Breast epithelium (tissue), 4 donors: ENCODE measurements at regions not wholly inside any gene's neighbourhood (a gene's known extent, or its start where the extent isn't known, plus 50 kb on each side); places are given as distances from the start of the nearest gene placed in this dataset.

Source experiments
- DNase-seq, 2 donors: peaks; one replicate each; pipeline ENCODE4 v3.0.0-alpha.2; 2019; ENCODE audit warnings: low spot score in 2 of 2
- H3K27ac ChIP-seq, 2 donors: fragments of 200-600 bp; sonication (generic) in 1 of 2; one replicate each; pipeline ENCODE4 v1.5.1; 2016 to 2019; ENCODE audit warnings: mild to moderate bottlenecking in 1 of 2
- H3K27me3 ChIP-seq, 2 donors: fragments of 200-600 bp; sonication (generic) in 1 of 2; one replicate each; pipeline versions ENCODE4 v1.5.1 to v1.6.0; 2017 to 2019; ENCODE audit warnings: control low read depth in 1 of 2, mild to moderate bottlenecking in 1 of 2
- H3K36me3 ChIP-seq: fragments of 200-600 bp; one replicate; pipeline ENCODE4 v1.5.1; 2019
- H3K4me1 ChIP-seq, 2 donors: fragments of 200-600 bp; sonication (generic); one replicate each; pipeline ENCODE4 v1.5.1; 2016 to 2019; ENCODE audit warnings: control low read depth in 1 of 2
- H3K4me3 ChIP-seq, 3 donors: fragments of 200-600 bp; sonication (generic); 1 replicate in 2 of 3; 2 replicates in 1 of 3; pipeline ENCODE4 v1.5.1; 2016 to 2019; ENCODE audit warnings: mild to moderate bottlenecking in 3 of 3, moderate library complexity in 2 of 3
- H3K9me3 ChIP-seq, 2 donors: fragments of 200-600 bp; sonication (generic) in 1 of 2; one replicate each; pipeline ENCODE4 v1.5.1; 2016 to 2019; ENCODE audit warnings: control low read depth in 1 of 2
- POLR2A ChIP-seq: fragments of 450-650 bp; IDR thresholded peaks from one replicate; pipeline ENCODE4 v1.6.1; 2016; ENCODE audit warnings: antibody characterized with exemption, mild to moderate bottlenecking, moderate library complexity
- POLR2AphosphoS5 ChIP-seq, 3 donors: sonication (generic); formaldehyde crosslinking; IDR thresholded peaks; one replicate each; pipeline ENCODE4 v1.6.1; 2017; ENCODE audit warnings: antibody characterized with exemption in 3 of 3
- intact Hi-C: fragments of 100-400 bp; cut with DNase I; formaldehyde crosslinking; loops from one replicate; pipeline ENCODE4 v1.15.1; 2023; ENCODE audit warnings: low total_unique reads
- TF ChIP-seq, protein P1 (sequence below), 3 donors: fragments of 450-650 bp; IDR thresholded peaks; one replicate each; pipeline ENCODE4 v1.5.1; 2016 to 2017; ENCODE audit warnings: antibody characterized with exemption in 3 of 3, mild to moderate bottlenecking in 3 of 3, moderate library complexity in 3 of 3

DNA sequence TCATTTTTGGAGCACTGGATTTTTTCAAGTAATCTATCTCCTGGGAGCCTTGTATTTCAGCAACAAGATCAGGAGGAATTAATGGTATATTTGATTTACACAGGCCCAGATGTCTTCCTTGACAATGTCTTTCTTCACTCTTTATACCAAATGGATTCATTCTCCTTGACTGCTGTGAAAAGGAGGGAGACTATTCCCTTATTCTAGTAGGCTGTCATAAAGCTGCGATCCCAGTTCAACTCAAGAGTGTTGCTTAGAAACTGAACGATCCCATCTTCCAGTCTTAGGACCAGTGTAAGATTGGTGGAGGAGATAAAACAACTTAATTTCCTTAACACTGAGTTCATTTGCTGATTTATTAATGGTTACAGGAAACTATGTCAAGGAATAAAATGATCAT is 119.4 kb upstream of the ROBO1 start:
- H3K4me3 ChIP-seq, result no peak overlapping the region
- intact Hi-C loops, result no loop called here
- H3K36me3 ChIP-seq, result no peaks in the 10 kb centered on the region
- no peaks in the 10 kb centered on the region for H3K9me3 ChIP-seq
- DNase-seq, result no peak
- TF ChIP-seq POLR2AphosphoS5 (IDR thresholded peaks at IDR 0.05), result no peak
- TF ChIP-seq POLR2A, result no peak
- TF ChIP-seq, protein P1, sequence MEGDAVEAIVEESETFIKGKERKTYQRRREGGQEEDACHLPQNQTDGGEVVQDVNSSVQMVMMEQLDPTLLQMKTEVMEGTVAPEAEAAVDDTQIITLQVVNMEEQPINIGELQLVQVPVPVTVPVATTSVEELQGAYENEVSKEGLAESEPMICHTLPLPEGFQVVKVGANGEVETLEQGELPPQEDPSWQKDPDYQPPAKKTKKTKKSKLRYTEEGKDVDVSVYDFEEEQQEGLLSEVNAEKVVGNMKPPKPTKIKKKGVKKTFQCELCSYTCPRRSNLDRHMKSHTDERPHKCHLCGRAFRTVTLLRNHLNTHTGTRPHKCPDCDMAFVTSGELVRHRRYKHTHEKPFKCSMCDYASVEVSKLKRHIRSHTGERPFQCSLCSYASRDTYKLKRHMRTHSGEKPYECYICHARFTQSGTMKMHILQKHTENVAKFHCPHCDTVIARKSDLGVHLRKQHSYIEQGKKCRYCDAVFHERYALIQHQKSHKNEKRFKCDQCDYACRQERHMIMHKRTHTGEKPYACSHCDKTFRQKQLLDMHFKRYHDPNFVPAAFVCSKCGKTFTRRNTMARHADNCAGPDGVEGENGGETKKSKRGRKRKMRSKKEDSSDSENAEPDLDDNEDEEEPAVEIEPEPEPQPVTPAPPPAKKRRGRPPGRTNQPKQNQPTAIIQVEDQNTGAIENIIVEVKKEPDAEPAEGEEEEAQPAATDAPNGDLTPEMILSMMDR (IDR thresholded peaks at IDR 0.05), result no peak
- no peak overlapping the region for H3K27ac ChIP-seq
- H3K4me1 ChIP-seq, result no peaks in the 10 kb centered on the region
- H3K27me3 ChIP-seq, result no peaks in the 10 kb centered on the region

DNA sequence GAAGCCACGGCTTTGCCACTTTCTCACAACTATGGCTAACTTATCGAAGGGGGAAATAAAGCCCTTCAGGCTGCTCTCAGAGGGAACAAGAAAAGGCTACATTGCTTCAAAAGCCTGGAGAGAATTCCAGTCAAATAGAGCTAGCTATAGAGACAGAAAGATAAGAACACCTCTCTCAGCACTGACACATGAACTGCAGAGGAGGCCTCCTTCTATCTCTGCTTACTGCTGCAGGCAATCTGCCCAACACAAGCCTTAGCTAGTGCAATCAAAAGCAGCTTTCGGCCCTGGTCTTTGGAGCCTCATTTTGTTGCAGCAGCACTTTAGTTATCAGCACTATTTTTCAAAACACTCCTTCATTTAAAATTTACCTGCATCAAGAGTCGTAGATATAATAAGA is 118.4 kb upstream of the ROBO1 start:
- TF ChIP-seq POLR2A, result no peak
- TF ChIP-seq, protein P1 (IDR thresholded peaks at IDR 0.05), result no peak
- DNase-seq, result no peak
- intact Hi-C loops, result no loop called here
- H3K9me3 ChIP-seq, result no peaks in the 10 kb centered on the region
- peaks cover 4% of the 10 kb centered on the region for H3K36me3 ChIP-seq
- H3K4me1 ChIP-seq, result no peaks in the 10 kb centered on the region
- H3K27me3 ChIP-seq, result no peaks in the 10 kb centered on the region
- H3K4me3 ChIP-seq, result no peak overlapping the region
- no peak overlapping the region for H3K27ac ChIP-seq

DNA sequence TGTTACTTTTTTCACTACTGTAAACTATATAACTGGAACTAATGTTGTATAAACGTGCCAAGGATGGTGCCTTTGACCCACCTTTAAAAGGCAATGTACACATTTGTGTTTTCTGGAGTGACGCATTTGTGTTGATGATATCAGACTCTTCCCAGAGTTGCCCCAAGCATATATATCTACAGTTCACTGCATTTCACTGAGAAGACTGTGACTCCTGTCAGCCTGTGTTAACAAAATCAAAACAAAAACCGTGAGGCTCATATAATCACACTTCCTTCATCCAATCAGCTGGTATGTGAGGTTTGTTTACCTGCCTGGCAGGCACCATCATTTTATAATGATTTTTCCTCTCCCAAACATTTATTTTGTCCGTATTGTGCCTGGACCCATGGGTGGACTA is 117.6 kb upstream of the ROBO1 start:
- Histone ChIP-seq H3K27ac (no peak overlapping the region), H3K27me3 (no peaks in the 10 kb centered on the region), H3K9me3 (no peaks in the 10 kb centered on the region), H3K4me1 (no peaks in the 10 kb centered on the region), H3K4me3 (no peak overlapping the region), H3K36me3 (peaks cover 6% of the 10 kb centered on the region)
- TF ChIP-seq POLR2AphosphoS5 (IDR thresholded peaks at IDR 0.05) (no peak), POLR2A (no peak)
- TF ChIP-seq, protein P1 (IDR thresholded peaks at IDR 0.05), result no peak
- intact Hi-C loops, result no loop called here
- no peak for DNase-seq

DNA sequence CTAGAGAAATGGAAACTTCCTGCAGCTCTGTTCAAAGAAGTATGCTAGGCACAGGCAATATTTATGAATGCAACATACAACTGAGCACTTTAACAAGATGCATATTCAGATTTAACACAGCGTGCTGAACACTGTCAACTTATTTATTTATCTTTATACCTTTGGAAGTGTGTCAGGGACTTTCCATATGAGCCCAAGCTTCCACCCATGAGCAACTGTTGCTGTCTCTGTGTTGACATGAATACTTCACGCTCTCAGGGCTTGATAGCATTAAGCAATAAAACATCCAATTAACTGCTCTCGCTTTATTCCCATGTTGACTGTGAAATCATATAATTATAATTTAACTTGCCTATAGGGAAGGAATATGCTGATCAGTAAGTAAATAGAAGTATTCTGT is 116.6 kb upstream of the ROBO1 start:
- TF ChIP-seq, protein P1 (IDR thresholded peaks at IDR 0.05), result no peak
- TF ChIP-seq POLR2A (no peak), POLR2AphosphoS5 (IDR thresholded peaks at IDR 0.05) (no peak)
- intact Hi-C loops, result no loop called here

DNA sequence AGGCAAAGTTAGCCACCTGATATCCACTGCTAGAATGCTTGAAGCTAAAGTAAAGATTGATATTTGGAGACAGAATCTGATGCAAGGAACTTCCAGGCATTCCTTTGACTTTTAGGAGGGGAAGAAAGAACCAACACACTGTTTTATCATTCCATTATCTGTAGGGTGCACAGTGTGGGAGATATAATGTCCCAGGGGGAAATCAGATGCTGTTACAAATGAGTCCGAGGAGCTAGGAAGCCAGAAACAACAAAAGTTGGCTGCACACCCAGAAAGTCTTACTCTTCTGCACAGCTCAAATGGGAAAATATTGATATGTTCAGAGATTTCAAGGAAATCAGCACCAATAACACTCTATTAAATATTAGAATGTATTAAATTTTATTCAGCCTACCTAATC is 113.6 kb upstream of the ROBO1 start:
- Histone ChIP-seq H3K36me3 (peaks cover 6% of the 10 kb centered on the region), H3K27me3 (no peaks in the 10 kb centered on the region), H3K27ac (no peak overlapping the region), H3K4me1 (no peaks in the 10 kb centered on the region), H3K4me3 (no peak overlapping the region), H3K9me3 (peaks cover 0 to 11% of the 10 kb centered on the region in 2 donors)
- no peak for DNase-seq
- TF ChIP-seq, protein P1 (IDR thresholded peaks at IDR 0.05), result no peak
- no peak for TF ChIP-seq POLR2AphosphoS5 (IDR thresholded peaks at IDR 0.05)
- TF ChIP-seq POLR2A, result no peak
- intact Hi-C loops, result no loop called here

More for the DNA sequence above, 116.6 kb upstream of the ROBO1 start:
- Histone ChIP-seq H3K27me3 (no peaks in the 10 kb centered on the region), H3K9me3 (no peaks in the 10 kb centered on the region), H3K4me3 (no peak overlapping the region), H3K36me3 (peaks cover 6% of the 10 kb centered on the region), H3K4me1 (no peaks in the 10 kb centered on the region), H3K27ac (no peak overlapping the region)
- no peak for DNase-seq
